ENCODE measurements at regions not wholly inside any gene's neighbourhood (a gene's known extent, or its start where the extent isn't known, plus 50 kb on each side); places are given as distances from the start of the nearest gene placed in this dataset.

DNA sequence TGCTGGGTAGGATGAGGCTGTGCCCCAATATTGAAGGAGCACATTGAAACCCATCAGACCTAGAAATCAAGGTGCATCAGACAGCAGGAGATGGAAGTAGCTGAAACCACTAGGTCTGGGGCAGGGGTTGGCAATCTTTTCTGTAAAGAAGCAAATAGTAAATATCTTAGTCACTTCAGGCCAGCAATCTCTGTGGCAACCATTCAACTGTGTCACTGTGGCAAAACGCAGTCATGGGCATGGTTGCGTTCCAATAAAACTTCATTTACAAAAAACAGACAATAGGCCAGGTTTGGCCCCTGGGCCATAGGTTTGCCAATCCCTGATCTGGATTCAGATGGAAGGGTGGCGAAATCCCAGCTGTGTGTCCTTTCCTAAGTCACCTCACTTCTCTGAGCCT is 397.3 kb downstream of the MED13L start:
- TF ChIP-seq CTCF (IDR thresholded peaks at IDR 0.05) = no peak
- DNase-seq (ENCODE audit: low spot score) = no peak
- ATAC-seq (ENCODE audit: low FRiP score) = no peak

DNA sequence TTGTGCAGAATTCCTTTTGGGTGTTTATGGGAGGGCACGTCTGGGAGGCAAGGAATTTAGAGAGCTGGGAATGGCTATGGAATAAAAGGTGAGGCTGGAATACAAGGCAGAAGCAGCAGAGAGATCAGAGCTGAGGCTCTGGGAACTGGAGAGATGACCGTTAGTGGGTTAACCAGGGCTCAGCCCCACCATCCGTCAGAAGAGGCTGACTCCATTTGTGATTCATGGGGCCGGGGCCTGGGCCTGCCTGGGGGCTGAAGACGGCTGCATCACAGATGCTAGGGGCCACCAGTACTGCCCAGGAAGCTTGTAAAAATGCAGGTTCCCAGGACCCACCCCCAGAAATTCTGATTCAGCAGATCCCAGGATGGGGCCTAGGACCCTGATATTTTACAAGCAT is 398.1 kb downstream of the MED13L start:
- DNase-seq (ENCODE audit: low spot score) = no peak
- no peak for TF ChIP-seq CTCF (IDR thresholded peaks at IDR 0.05)
- ATAC-seq (ENCODE audit: low FRiP score) = no peak

DNA sequence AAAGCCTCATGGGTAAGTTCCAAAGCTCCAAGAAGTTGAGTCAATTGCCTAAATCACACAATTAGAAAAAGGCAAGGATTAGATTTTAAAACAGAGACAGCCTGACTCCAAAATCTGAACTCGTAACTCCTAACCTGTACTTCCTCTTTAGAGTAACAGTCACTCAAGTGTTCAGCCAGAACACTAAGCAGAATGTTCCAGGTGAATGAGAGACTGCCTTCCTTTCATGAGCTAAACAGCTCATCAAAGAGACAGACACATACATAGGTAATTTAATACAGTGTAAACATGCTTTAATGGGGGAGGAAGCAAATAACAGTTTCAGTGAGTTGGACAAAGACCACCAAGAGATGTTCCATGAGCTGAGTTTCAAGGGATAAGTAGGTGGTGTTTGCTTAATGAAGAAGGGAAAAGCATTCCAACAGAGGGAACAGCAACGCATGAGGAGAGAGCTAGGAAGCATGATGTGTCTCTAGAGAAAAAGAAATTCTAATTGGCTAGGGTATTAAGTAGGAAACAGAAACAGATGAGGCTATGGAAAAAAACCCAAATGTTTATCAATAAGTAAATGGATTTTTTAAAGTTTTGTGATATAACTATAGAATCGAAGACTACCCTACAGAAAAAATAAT is 403.9 kb downstream of the MED13L start:
- no peak for ATAC-seq (ENCODE audit: low FRiP score)
- TF ChIP-seq CTCF (IDR thresholded peaks at IDR 0.05) = no peak
- DNase-seq (ENCODE audit: low spot score) = no peak

DNA sequence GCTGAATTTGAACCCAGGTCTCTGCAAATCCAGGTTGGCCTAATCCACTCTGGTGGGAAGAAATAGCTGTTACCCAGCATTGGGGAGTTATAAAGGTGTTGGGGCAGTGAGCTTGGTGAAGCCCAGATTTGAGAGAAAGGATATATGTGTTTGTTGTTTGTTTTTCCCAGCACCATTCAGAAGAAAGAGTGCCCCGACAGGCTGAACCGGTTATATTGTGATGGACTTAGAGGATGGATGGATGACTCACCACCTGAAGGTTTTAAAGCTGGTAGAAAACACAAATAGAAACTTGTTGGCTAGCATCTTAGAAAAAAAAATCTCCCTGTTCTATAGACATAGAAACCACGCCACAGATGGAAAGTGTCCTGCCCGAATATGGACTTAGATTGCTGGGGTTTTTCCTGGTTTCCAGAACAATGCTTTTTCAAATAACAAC is 404.6 kb downstream of the MED13L start:
- no peak for DNase-seq (ENCODE audit: low spot score)
- TF ChIP-seq CTCF (IDR thresholded peaks at IDR 0.05) = no peak
- ATAC-seq (ENCODE audit: low FRiP score) = no peak

- ATAC-seq (ENCODE audit: low FRiP score) (no peak), DNase-seq (ENCODE audit: low spot score) (no peak)
- TF ChIP-seq CTCF (IDR thresholded peaks at IDR 0.05) = no peak
Observed at GRCh38 chr12:115872212-115872611, 405.3 kb downstream of the MED13L start.

GRCh38 chr12:115871714-115872113 is 405.8 kb downstream of the MED13L start:
- no peak for DNase-seq (ENCODE audit: low spot score)
- no peak for TF ChIP-seq CTCF (IDR thresholded peaks at IDR 0.05)
- no peak for ATAC-seq (ENCODE audit: low FRiP score)

DNA sequence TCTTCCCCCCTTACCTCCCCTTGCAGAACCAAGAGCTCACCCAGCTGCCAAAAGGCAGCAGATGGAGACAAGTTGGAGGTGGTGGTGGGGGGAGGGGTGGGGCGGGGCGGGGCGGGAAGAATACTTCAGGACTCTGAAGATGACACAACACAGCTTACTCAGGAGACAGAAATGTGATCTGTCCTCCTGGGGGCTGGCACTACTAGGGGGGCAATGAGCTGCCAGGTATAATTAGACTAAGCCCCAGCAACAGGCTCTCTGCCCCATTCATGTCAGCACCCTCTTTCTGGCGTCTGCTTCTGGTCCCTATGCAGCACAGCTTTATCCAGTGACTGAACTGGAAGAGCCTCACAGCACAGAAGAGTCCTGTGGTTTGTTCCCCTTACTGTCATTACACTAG is 407.0 kb downstream of the MED13L start:
- no peak for TF ChIP-seq CTCF (IDR thresholded peaks at IDR 0.05)
- no peak for ATAC-seq (ENCODE audit: low FRiP score)
- DNase-seq (ENCODE audit: low spot score) = no peak

All from omental fat pad (tissue), 3 donors.